Esophagus squamous epithelium (tissue), 5 donors: ENCODE measurements at regions not wholly inside any gene's neighbourhood (a gene's known extent, or its start where the extent isn't known, plus 50 kb on each side); places are given as distances from the start of the nearest gene placed in this dataset.

Experiments
- DNase-seq: peaks from one replicate; lab custom pipeline; 2025; lab: John Stamatoyannopoulos, UW
- H3K27ac ChIP-seq, 4 donors: fragments of 200-600 bp; sonication (generic); one replicate each; pipeline ENCODE4 v1.5.1; 2016 to 2019; ENCODE audit warnings: mild to moderate bottlenecking in 1 of 4
- H3K27me3 ChIP-seq, 4 donors: fragments of 200-600 bp; sonication (generic); 1 replicate in 3 of 4; 2 replicates in 1 of 4; pipeline versions ENCODE4 v1.5.1 to v1.6.0; 2017 to 2021; ENCODE audit warnings: antibody characterized with exemption in 1 of 4
- H3K36me3 ChIP-seq, 3 donors: fragments of 200-600 bp; sonication (generic); one replicate each; pipeline ENCODE4 v1.5.1; 2016 to 2019
- H3K4me1 ChIP-seq, 3 donors: fragments of 200-600 bp; sonication (generic); one replicate each; pipeline ENCODE4 v1.5.1; 2017 to 2019
- H3K4me3 ChIP-seq, 4 donors: fragments of 200-600 bp; sonication (generic); 1 replicate in 3 of 4; 2 replicates in 1 of 4; pipeline ENCODE4 v1.5.1; 2016 to 2019; ENCODE audit warnings: mild to moderate bottlenecking in 2 of 4, moderate library complexity in 1 of 4
- H3K9me3 ChIP-seq, 3 donors: fragments of 200-600 bp; sonication (generic); one replicate each; pipeline ENCODE4 v1.5.1; 2016 to 2019
- CTCF ChIP-seq, 6 experiments: fragments of 450-650 bp in 4 of 6; fragments of 200-600 bp in 2 of 6; sonication (generic) in 2 of 6; IDR thresholded peaks; one replicate each; pipeline ENCODE4 v1.5.1; 2016 to 2019; ENCODE audit warnings: antibody characterized with exemption in 6 of 6, mild to moderate bottlenecking in 4 of 6, moderate library complexity in 4 of 6
- POLR2A ChIP-seq, 4 donors: fragments of 450-650 bp; IDR thresholded peaks; one replicate each; pipeline ENCODE4 v1.6.1; 2017; ENCODE audit warnings: antibody characterized with exemption in 4 of 4, mild to moderate bottlenecking in 4 of 4, moderate library complexity in 3 of 4
- WGBS, 2 donors: methylation state at CpG; one replicate each; pipeline ENCODE4 v1.1.5; 2018; 5-methylcytosine and 5-hydroxymethylcytosine counted together
- intact Hi-C: fragments of 100-400 bp; cut with DNase I; formaldehyde crosslinking; loops from one replicate; pipeline ENCODE4 v1.15.0; 2022
- donor health status: DM: yes; HTN: yes; CAD: no.

DNA sequence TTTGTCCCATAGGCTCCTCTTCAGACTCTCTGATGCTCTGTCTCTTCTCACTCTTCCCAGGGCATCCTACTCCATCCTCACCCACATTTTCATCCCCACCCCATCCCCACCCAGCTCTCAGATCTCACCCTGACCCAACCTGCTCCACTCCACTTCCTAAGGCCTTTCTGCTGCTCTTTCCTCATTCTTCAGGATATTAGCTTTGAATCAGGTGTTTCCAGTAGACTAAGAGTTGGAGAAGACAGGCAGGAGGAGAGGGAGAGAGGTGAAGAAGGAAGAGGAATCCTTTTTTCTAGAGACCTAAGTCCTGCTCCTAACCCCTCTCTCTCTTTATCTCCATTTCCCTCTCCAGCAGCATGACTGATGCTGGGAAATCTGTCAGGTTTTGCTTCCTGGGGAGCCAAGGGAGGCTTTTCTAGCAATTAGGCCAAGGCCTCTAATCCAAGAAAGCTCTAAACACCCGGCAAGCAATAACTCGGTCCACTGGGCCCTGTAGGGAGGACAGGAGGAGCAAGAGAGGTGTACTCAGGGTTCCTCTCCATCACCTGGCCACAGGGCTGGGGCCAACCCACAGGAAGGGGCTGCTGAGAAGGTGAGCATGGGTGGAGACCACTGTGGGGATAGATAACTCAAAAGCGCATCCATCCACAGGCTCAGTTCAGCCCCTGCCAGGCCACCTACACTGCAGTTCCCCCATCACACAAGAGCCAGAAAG, 133.3 kb downstream of the TMEM132E start:
- DNase-seq, result no peak
- TF ChIP-seq CTCF (IDR thresholded peaks at IDR 0.05), result no peak
- TF ChIP-seq POLR2A (IDR thresholded peaks at IDR 0.05), result no peak
- 58 to 86% methylated on average over 1 to 3 of the region's 3 CpGs for WGBS, 2 donors
- Histone ChIP-seq H3K36me3 (no peaks in the 10 kb centered on the region), H3K27me3 (peaks cover 0 to 51% (median 0%) of the 10 kb centered on the region in 4 donors), H3K4me3 (no peak overlapping the region), H3K27ac (no peak overlapping the region), H3K4me1 (no peaks in the 10 kb centered on the region), H3K9me3 (no peaks in the 10 kb centered on the region)
- intact Hi-C loops, result no loop called here

GRCh38 chr17:34711646-34712045, 132.3 kb downstream of the TMEM132E start:
- no peak for DNase-seq
- WGBS, 2 donors, result 30 to 42% methylated on average over 3 to 4 of the region's 5 CpGs
- intact Hi-C loops, result no loop called here
- TF ChIP-seq POLR2A (IDR thresholded peaks at IDR 0.05), result no peak
- no peak for TF ChIP-seq CTCF (IDR thresholded peaks at IDR 0.05)
- Histone ChIP-seq H3K4me1 (no peaks in the 10 kb centered on the region), H3K36me3 (no peaks in the 10 kb centered on the region), H3K9me3 (no peaks in the 10 kb centered on the region), H3K4me3 (no peak overlapping the region), H3K27ac (no peak overlapping the region), H3K27me3 (peaks cover 0 to 51% (median 0%) of the 10 kb centered on the region in 4 donors)

DNA sequence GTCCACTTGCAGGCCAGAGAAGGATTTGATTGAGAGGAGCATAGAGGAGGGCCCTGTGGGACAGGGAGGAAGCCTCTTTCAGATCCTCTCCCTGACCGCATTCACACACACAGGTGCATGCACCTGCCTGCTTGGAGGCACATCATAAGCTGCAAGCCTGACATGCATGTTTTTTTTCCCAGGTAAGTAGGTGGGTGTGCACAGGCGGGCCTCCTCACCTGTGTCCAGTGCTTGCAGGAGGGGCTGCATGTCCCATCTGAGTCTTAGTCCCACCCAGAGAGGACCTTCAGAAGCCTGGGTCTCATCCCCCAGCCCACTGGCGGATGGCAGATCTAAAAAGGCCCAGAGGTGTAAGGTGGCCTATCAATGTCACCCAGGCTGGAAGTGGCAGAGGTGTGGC, 130.8 kb downstream of the TMEM132E start:
- Histone ChIP-seq H3K4me1 (no peaks in the 10 kb centered on the region), H3K9me3 (no peaks in the 10 kb centered on the region), H3K27ac (no peak overlapping the region), H3K27me3 (peaks cover 0 to 47% (median 0%) of the 10 kb centered on the region in 4 donors), H3K36me3 (no peaks in the 10 kb centered on the region), H3K4me3 (no peak overlapping the region)
- no peak for DNase-seq
- intact Hi-C loops, result no loop called here
- TF ChIP-seq POLR2A (IDR thresholded peaks at IDR 0.05) (no peak), CTCF (IDR thresholded peaks at IDR 0.05) (no peak)
- WGBS, 2 donors, result 75 to 89% methylated on average over 1 to 3 of the region's 3 CpGs

- Histone ChIP-seq H3K4me3 (no peak overlapping the region), H3K27me3 (peaks cover 0 to 43% (median 0%) of the 10 kb centered on the region in 4 donors), H3K27ac (no peak overlapping the region), H3K4me1 (no peaks in the 10 kb centered on the region), H3K36me3 (no peaks in the 10 kb centered on the region), H3K9me3 (no peaks in the 10 kb centered on the region)
- WGBS, 2 donors, result 54 to 88% methylated on average over 2 to 4 of the region's 8 CpGs
- intact Hi-C loops, result no loop called here
- TF ChIP-seq CTCF (IDR thresholded peaks at IDR 0.05) (no peak), POLR2A (IDR thresholded peaks at IDR 0.05) (no peak)
- DNase-seq, result no peak
Observed at GRCh38 chr17:34709158-34709754, 129.9 kb downstream of the TMEM132E start.

DNA sequence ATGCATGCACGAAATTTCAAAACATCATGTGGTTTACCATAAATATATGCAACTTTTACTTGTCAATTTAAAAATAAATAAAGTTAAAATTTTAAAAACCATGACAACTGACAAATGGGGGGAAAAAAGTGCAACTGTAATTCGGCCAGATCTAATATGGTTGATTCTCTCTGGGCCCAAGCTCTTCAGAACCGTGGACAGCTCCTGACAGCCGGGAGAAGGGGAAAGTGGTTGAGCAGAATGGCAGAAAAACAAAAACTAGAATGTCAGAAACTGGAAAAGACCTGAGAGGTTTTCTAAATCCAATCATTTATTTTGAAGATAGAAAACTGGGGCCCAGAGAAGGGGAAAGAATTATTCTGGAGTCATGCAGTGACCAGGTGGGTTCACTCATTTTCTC, 126.6 kb downstream of the TMEM132E start:
- H3K4me1 ChIP-seq, result no peaks in the 10 kb centered on the region
- H3K9me3 ChIP-seq, result no peaks in the 10 kb centered on the region
- no peak for DNase-seq
- 4 to 8% methylated on average over 4 of the region's 4 CpGs for WGBS, 2 donors
- intact Hi-C loops, result no loop called here
- no peaks in the 10 kb centered on the region for H3K36me3 ChIP-seq
- H3K27me3 ChIP-seq, result peaks cover 0 to 40% (median 0%) of the 10 kb centered on the region in 4 donors
- TF ChIP-seq CTCF (IDR thresholded peaks at IDR 0.05) (no peak), POLR2A (IDR thresholded peaks at IDR 0.05) (no peak)
- H3K27ac ChIP-seq, result no peak overlapping the region
- no peak overlapping the region for H3K4me3 ChIP-seq
